ENCODE measurements at regions not wholly inside any gene's neighbourhood (a gene's known extent, or its start where the extent isn't known, plus 50 kb on each side); places are given as distances from the start of the nearest gene placed in this dataset.

DNA sequence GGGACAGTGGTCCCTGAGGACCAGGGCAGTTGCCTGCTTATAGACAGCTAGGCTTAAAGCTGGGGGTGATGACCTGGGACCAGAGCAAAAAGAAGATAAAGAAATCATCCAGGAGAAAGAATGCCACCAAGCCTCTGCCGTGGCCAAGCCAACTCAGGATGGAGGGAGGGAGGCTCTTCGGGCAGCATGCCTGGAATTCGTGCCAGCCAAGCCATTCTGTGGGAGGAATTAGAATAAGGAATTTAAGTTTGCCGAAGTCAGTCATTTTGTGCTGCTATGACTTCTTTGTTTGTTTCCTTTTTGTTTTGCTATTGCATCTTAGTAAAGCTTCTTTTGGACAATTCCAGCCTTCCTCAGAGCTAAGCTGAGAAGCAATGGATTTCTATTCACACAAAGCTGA lies 124.1 kb downstream of the EN1 start:
- H3K9me3 Mint-ChIP-seq (ENCODE audit: unreplicated experiment) = peaks cover 12% of the 10 kb centered on the region
- DNase-seq = no peak
- H3K4me3 Mint-ChIP-seq (ENCODE audit: unreplicated experiment) = no peak overlapping the region
- no peaks in the 10 kb centered on the region for H3K36me3 Mint-ChIP-seq (ENCODE audit: insufficient read depth, unreplicated experiment)
- no peak overlapping the region for H3K27ac Mint-ChIP-seq (ENCODE audit: unreplicated experiment)
- Histone ChIP-seq H3K4me1 (no peaks in the 10 kb centered on the region), H3K36me3 (ENCODE audit: control insufficient read depth, insufficient read depth, low read length) (no peaks in the 10 kb centered on the region), H3K4me3 (ENCODE audit: low read depth, low read length) (no peak overlapping the region), H3K9me3 (no peaks in the 10 kb centered on the region), H3K27me3 (replicated peaks; ENCODE audit: control insufficient read depth, insufficient read depth, low read length) (no peaks in the 10 kb centered on the region)
- TF ChIP-seq, protein P1, sequence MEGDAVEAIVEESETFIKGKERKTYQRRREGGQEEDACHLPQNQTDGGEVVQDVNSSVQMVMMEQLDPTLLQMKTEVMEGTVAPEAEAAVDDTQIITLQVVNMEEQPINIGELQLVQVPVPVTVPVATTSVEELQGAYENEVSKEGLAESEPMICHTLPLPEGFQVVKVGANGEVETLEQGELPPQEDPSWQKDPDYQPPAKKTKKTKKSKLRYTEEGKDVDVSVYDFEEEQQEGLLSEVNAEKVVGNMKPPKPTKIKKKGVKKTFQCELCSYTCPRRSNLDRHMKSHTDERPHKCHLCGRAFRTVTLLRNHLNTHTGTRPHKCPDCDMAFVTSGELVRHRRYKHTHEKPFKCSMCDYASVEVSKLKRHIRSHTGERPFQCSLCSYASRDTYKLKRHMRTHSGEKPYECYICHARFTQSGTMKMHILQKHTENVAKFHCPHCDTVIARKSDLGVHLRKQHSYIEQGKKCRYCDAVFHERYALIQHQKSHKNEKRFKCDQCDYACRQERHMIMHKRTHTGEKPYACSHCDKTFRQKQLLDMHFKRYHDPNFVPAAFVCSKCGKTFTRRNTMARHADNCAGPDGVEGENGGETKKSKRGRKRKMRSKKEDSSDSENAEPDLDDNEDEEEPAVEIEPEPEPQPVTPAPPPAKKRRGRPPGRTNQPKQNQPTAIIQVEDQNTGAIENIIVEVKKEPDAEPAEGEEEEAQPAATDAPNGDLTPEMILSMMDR (IDR thresholded peaks at IDR 0.05; ENCODE audit: insufficient read depth in 1 of 2, low read depth in 1 of 2, low read length in 1 of 2, severe bottlenecking in 1 of 2, unreplicated experiment in 1 of 2) = no peak
- H3K4me1 Mint-ChIP-seq (ENCODE audit: low read depth, unreplicated experiment) = no peaks in the 10 kb centered on the region
- intact Hi-C loops (cut with micrococcal nuclease; ENCODE audit: unreplicated experiment) = no loop called here
- peaks cover 19% of the 10 kb centered on the region for H3K27me3 Mint-ChIP-seq (ENCODE audit: insufficient read depth, unreplicated experiment)
- ChIA-PET CTCF (no interaction called here), POLR2A (no interaction called here)
- no TSS peak for BruUV-seq (replicated peaks)

DNA sequence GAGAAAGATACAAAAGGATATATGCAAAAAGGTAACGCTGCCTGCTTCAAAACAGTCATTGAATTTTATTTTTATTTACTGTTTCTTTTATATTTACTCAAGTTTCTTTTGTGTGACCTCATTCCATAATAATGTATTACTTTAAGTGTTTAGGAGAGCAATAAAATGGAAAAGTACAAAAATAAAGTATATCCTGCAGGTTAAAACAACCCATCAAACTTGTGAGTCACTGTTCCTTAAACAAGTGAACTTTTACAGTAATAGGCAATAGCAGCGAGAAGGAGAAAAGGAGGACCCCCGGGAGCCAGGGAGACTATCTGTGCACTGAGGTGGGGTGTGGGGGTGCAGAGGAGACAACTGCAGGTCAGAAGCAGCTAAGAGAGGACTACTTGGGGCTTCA lies 124.5 kb downstream of the EN1 start:
- DNase-seq = no peak
- Mint-ChIP-seq H3K27ac (ENCODE audit: unreplicated experiment) (no peak overlapping the region), H3K27me3 (ENCODE audit: insufficient read depth, unreplicated experiment) (peaks cover 22% of the 10 kb centered on the region), H3K4me1 (ENCODE audit: low read depth, unreplicated experiment) (no peaks in the 10 kb centered on the region), H3K36me3 (ENCODE audit: insufficient read depth, unreplicated experiment) (no peaks in the 10 kb centered on the region), H3K4me3 (ENCODE audit: unreplicated experiment) (no peak overlapping the region), H3K9me3 (ENCODE audit: unreplicated experiment) (peaks cover 12% of the 10 kb centered on the region)
- intact Hi-C loops (cut with micrococcal nuclease; ENCODE audit: unreplicated experiment) = no loop called here
- H3K9me3 ChIP-seq = no peaks in the 10 kb centered on the region
- no peak overlapping the region for H3K4me3 ChIP-seq (ENCODE audit: low read depth, low read length)
- POLR2A ChIA-PET = no interaction called here
- H3K36me3 ChIP-seq (ENCODE audit: control insufficient read depth, insufficient read depth, low read length) = no peaks in the 10 kb centered on the region
- H3K27me3 ChIP-seq (replicated peaks; ENCODE audit: control insufficient read depth, insufficient read depth, low read length) = no peaks in the 10 kb centered on the region
- no peaks in the 10 kb centered on the region for H3K4me1 ChIP-seq
- no TSS peak for BruUV-seq (replicated peaks)
- TF ChIP-seq, protein P1 (IDR thresholded peaks at IDR 0.05; ENCODE audit: insufficient read depth in 1 of 2, low read depth in 1 of 2, low read length in 1 of 2, severe bottlenecking in 1 of 2, unreplicated experiment in 1 of 2) = no peak
- CTCF ChIA-PET = no interaction called here

DNA sequence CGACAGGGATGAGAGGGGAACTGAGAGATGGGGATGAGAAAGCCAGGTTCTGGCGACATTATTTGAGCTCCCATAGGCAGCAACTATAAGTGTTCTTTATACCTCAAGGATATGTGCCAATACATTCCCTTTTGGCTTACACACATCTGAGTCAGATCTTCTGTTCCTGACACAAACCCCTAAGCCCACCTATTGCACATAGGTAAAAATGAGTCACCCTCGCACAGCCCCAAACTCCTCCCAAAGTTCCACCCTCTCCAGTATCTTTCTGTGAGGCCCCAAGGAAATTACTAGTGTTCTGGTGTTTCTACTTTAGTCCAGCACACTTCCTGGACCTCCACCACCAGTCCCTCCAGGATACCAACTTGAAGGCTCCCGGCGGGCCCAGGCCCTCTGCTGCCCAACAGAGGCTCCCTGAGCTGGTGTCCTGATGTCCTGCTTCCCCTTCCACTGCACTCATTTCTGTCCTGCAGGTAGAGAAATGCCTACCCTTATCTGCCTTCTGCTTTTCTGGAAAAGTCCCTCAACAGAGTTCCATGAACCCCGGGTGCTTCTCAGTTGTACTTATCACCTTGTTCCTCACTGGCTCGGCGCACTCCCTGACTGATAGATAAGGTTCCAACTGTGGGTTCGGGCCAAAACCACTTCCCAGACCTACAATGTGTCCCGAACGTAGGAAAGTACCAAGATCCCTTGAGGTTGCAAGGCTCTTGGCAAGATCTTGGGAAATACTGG lies 125.5 kb downstream of the EN1 start:
- ChIA-PET POLR2A (no interaction called here), CTCF (no interaction called here)
- Histone ChIP-seq H3K27me3 (replicated peaks; ENCODE audit: control insufficient read depth, insufficient read depth, low read length) (no peaks in the 10 kb centered on the region), H3K4me1 (no peaks in the 10 kb centered on the region), H3K9me3 (no peaks in the 10 kb centered on the region), H3K36me3 (ENCODE audit: control insufficient read depth, insufficient read depth, low read length) (no peaks in the 10 kb centered on the region), H3K4me3 (ENCODE audit: low read depth, low read length) (no peak overlapping the region)
- Mint-ChIP-seq H3K4me3 (ENCODE audit: unreplicated experiment) (no peak overlapping the region), H3K36me3 (ENCODE audit: insufficient read depth, unreplicated experiment) (no peaks in the 10 kb centered on the region), H3K9me3 (ENCODE audit: unreplicated experiment) (peaks cover 5% of the 10 kb centered on the region), H3K27me3 (ENCODE audit: insufficient read depth, unreplicated experiment) (peaks cover 23% of the 10 kb centered on the region), H3K4me1 (ENCODE audit: low read depth, unreplicated experiment) (no peaks in the 10 kb centered on the region), H3K27ac (ENCODE audit: unreplicated experiment) (no peak overlapping the region)
- intact Hi-C loops (cut with micrococcal nuclease; ENCODE audit: unreplicated experiment) = no loop called here
- TF ChIP-seq, protein P1 (IDR thresholded peaks at IDR 0.05; ENCODE audit: insufficient read depth in 1 of 2, low read depth in 1 of 2, low read length in 1 of 2, severe bottlenecking in 1 of 2, unreplicated experiment in 1 of 2) = no peak
- no peak for DNase-seq
- BruUV-seq (replicated peaks) = no TSS peak

All from Caco-2 (cell line).